CD4-positive, alpha-beta T cell (primary cell): ENCODE measurements at regions not wholly inside any gene's neighbourhood (a gene's known extent, or its start where the extent isn't known, plus 50 kb on each side); places are given as distances from the start of the nearest gene placed in this dataset.

Source experiments
- ATAC-seq: fragments of 200-7000 bp; cut with Tn5 transposase; one replicate; pipeline ENCODE4 v1.10.0; 2022; ENCODE audit warnings: mild to moderate bottlenecking; ENCODE audit not compliant: poor library complexity
- CTCF ChIA-PET: fragments of 350-600 bp; sonication (Branson Sonifier 250); formaldehyde crosslinking; loops from one replicate; lab custom pipeline; 2021; ENCODE audit warnings: antibody characterized with exemption, inconsistent platforms; lab: Charles Lee
- POLR2A ChIA-PET: fragments of 350-600 bp; sonication (Branson Sonifier 250); formaldehyde crosslinking; loops from one replicate; lab custom pipeline; 2021; ENCODE audit warnings: antibody characterized with exemption, inconsistent platforms; lab: Charles Lee
- DNase-seq, 14 experiments: peaks; one replicate each; pipeline ENCODE4 v3.0.0-alpha.2; 2013 to 2020; ENCODE audit warnings: mixed read lengths in 2 of 14
- H3K27ac ChIP-seq, 2 donors: one replicate each; pipeline versions ENCODE4 v1.5.1 to v1.7.0; 2013; ENCODE audit warnings: low read length in 2 of 2, low read depth in 1 of 2, mild to moderate bottlenecking in 1 of 2
- H3K27me3 ChIP-seq, 2 experiments: 1 replicate in 1 of 2; 2 replicates in 1 of 2; pipeline versions ENCODE4 v1.6.1 to v1.7.0; 2013; ENCODE audit warnings: low read length in 2 of 2, control low read depth in 1 of 2, mild to moderate bottlenecking in 1 of 2, moderate library complexity in 1 of 2; ENCODE audit not compliant: insufficient read depth in 2 of 2, control insufficient read depth in 1 of 2
- H3K36me3 ChIP-seq: one replicate; pipeline ENCODE4 v1.6.1; 2013; ENCODE audit warnings: low read length, control low read depth; ENCODE audit not compliant: insufficient read depth
- H3K4me1 ChIP-seq: one replicate; pipeline ENCODE4 v1.6.1; 2013; ENCODE audit warnings: low read length, control low read depth; ENCODE audit not compliant: insufficient read depth
- H3K4me3 ChIP-seq: one replicate; pipeline ENCODE4 v1.5.1; 2013; ENCODE audit warnings: mild to moderate bottlenecking, low read length, moderate library complexity
- H3K9me3 ChIP-seq, 2 experiments: 1 replicate in 1 of 2; 2 replicates in 1 of 2; pipeline versions ENCODE4 v1.6.1 to v1.7.0; 2013; ENCODE audit warnings: low read length in 2 of 2, mild to moderate bottlenecking in 2 of 2, control low read depth in 1 of 2, moderate library complexity in 1 of 2; ENCODE audit not compliant: control insufficient read depth in 1 of 2, insufficient read depth in 1 of 2
- H3K27ac Mint-ChIP-seq: one replicate; pipeline ENCODE4 v1.8.0; 2020; ENCODE audit warnings: mixed read lengths
- H3K27me3 Mint-ChIP-seq: one replicate; pipeline ENCODE4 v1.8.0; 2021; ENCODE audit warnings: mixed read lengths
- H3K36me3 Mint-ChIP-seq: one replicate; pipeline ENCODE4 v1.8.0; 2021; ENCODE audit warnings: low read depth, mixed read lengths
- H3K4me1 Mint-ChIP-seq: one replicate; pipeline ENCODE4 v1.8.0; 2021; ENCODE audit warnings: low read depth, mixed read lengths
- H3K4me3 Mint-ChIP-seq: one replicate; pipeline ENCODE4 v1.8.0; 2020; ENCODE audit warnings: mild to moderate bottlenecking, mixed read lengths
- H3K9me3 Mint-ChIP-seq: one replicate; pipeline ENCODE4 v1.8.0; 2020; ENCODE audit warnings: mixed read lengths
- CTCF ChIP-seq: fragments of 200-600 bp; IDR thresholded peaks from one replicate; pipeline ENCODE4 v1.8.0; 2022; ENCODE audit warnings: antibody characterized with exemption, mild to moderate bottlenecking
- intact Hi-C, 2 experiments: fragments of 100-400 bp; cut with DNase I in 1 of 2; cut with micrococcal nuclease in 1 of 2; formaldehyde crosslinking; loops; one replicate each; pipeline versions ENCODE4 v1.15.1 to v1.9.0; 2023 to 2025; cut with DNase I, micrococcal nuclease

GRCh38 chr6:14286634-14287428, 169.3 kb downstream of the CD83 start:
- ATAC-seq (no peak), DNase-seq (no peak)
- Histone ChIP-seq H3K27me3 (no peaks in the 10 kb centered on the region), H3K36me3 (no peaks in the 10 kb centered on the region), H3K27ac (no peak overlapping the region), H3K4me3 (no peak overlapping the region), H3K9me3 (no peaks in the 10 kb centered on the region), H3K4me1 (no peaks in the 10 kb centered on the region)
- no peak overlapping the region for H3K27ac Mint-ChIP-seq
- H3K4me1 Mint-ChIP-seq = peaks cover 20% of the 10 kb centered on the region
- H3K36me3 Mint-ChIP-seq = no peaks in the 10 kb centered on the region
- H3K27me3 Mint-ChIP-seq = no peaks in the 10 kb centered on the region
- ChIA-PET POLR2A (no interaction called here), CTCF (no interaction called here)
- H3K9me3 Mint-ChIP-seq = no peaks in the 10 kb centered on the region
- intact Hi-C loops = no loop called here
- TF ChIP-seq CTCF = no peak
- H3K4me3 Mint-ChIP-seq = no peak overlapping the region

- H3K4me1 Mint-ChIP-seq = peaks cover 20% of the 10 kb centered on the region
- H3K4me3 ChIP-seq = no peak overlapping the region
- H3K36me3 Mint-ChIP-seq = no peaks in the 10 kb centered on the region
- H3K36me3 ChIP-seq = no peaks in the 10 kb centered on the region
- no peaks in the 10 kb centered on the region for H3K4me1 ChIP-seq
- ATAC-seq (no peak), DNase-seq (no peak)
- H3K27ac Mint-ChIP-seq = no peak overlapping the region
- no peaks in the 10 kb centered on the region for H3K27me3 ChIP-seq
- ChIA-PET POLR2A (no interaction called here), CTCF (no interaction called here)
- no peak for TF ChIP-seq CTCF
- H3K4me3 Mint-ChIP-seq = no peak overlapping the region
- no peaks in the 10 kb centered on the region for H3K9me3 Mint-ChIP-seq
- H3K27me3 Mint-ChIP-seq = no peaks in the 10 kb centered on the region
- H3K9me3 ChIP-seq = no peaks in the 10 kb centered on the region
- intact Hi-C loops = no loop called here
- no peak overlapping the region for H3K27ac ChIP-seq
These were observed 170.1 kb downstream of the CD83 start for GRCh38 chr6:14287707-14288106.

GRCh38 chr6:14288910-14289309, 171.3 kb downstream of the CD83 start:
- Mint-ChIP-seq H3K9me3 (no peaks in the 10 kb centered on the region), H3K36me3 (no peaks in the 10 kb centered on the region), H3K27me3 (no peaks in the 10 kb centered on the region), H3K4me1 (peaks cover 20% of the 10 kb centered on the region), H3K4me3 (no peak overlapping the region), H3K27ac (no peak overlapping the region)
- DNase-seq = no peak
- no peak overlapping the region for H3K4me3 ChIP-seq
- TF ChIP-seq CTCF = no peak
- ChIA-PET POLR2A (interaction anchor here (1.3 kb wide), 1 partner anchor 16 kb away, joined by 3 read pairs; no protein-coding TSS in a partner anchor), CTCF (no interaction called here)
- H3K27ac ChIP-seq = no peak overlapping the region
- no peaks in the 10 kb centered on the region for H3K4me1 ChIP-seq
- no peaks in the 10 kb centered on the region for H3K27me3 ChIP-seq
- intact Hi-C loops = no loop called here
- H3K36me3 ChIP-seq = no peaks in the 10 kb centered on the region
- H3K9me3 ChIP-seq = no peaks in the 10 kb centered on the region
- ATAC-seq = no peak
